ENCODE measurements at regions not wholly inside any gene's neighbourhood (a gene's known extent, or its start where the extent isn't known, plus 50 kb on each side); places are given as distances from the start of the nearest gene placed in this dataset.

DNA sequence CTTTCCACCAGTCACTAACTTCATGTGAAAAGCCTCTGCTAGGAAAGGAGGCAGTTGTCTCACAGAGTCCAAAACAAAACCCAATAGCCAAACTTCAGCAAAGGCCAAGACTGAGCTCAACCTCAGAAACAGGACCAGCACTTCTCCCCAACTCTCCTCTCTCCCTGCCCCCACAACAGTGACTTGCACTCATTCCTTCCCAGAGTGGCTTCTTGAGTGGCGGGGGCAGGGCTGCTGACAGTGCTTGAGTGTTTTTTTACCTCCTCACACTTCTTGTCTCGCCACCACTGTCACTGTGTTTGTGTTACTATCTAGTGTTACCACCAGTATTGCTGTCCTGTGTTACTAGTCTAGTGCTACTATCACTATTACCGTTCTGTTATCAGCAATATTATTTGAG, 206.8 kb downstream of the KLF6 start:
- TF ChIP-seq, protein P1, sequence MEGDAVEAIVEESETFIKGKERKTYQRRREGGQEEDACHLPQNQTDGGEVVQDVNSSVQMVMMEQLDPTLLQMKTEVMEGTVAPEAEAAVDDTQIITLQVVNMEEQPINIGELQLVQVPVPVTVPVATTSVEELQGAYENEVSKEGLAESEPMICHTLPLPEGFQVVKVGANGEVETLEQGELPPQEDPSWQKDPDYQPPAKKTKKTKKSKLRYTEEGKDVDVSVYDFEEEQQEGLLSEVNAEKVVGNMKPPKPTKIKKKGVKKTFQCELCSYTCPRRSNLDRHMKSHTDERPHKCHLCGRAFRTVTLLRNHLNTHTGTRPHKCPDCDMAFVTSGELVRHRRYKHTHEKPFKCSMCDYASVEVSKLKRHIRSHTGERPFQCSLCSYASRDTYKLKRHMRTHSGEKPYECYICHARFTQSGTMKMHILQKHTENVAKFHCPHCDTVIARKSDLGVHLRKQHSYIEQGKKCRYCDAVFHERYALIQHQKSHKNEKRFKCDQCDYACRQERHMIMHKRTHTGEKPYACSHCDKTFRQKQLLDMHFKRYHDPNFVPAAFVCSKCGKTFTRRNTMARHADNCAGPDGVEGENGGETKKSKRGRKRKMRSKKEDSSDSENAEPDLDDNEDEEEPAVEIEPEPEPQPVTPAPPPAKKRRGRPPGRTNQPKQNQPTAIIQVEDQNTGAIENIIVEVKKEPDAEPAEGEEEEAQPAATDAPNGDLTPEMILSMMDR (IDR thresholded peaks at IDR 0.05; ENCODE audit: low read length): no peak
- no peak for TF ChIP-seq EZH2 (IDR thresholded peaks at IDR 0.05; ENCODE audit: borderline replicate concordance, low read length)
